ENCODE measurements at regions not wholly inside any gene's neighbourhood (a gene's known extent, or its start where the extent isn't known, plus 50 kb on each side); places are given as distances from the start of the nearest gene placed in this dataset.

DNA sequence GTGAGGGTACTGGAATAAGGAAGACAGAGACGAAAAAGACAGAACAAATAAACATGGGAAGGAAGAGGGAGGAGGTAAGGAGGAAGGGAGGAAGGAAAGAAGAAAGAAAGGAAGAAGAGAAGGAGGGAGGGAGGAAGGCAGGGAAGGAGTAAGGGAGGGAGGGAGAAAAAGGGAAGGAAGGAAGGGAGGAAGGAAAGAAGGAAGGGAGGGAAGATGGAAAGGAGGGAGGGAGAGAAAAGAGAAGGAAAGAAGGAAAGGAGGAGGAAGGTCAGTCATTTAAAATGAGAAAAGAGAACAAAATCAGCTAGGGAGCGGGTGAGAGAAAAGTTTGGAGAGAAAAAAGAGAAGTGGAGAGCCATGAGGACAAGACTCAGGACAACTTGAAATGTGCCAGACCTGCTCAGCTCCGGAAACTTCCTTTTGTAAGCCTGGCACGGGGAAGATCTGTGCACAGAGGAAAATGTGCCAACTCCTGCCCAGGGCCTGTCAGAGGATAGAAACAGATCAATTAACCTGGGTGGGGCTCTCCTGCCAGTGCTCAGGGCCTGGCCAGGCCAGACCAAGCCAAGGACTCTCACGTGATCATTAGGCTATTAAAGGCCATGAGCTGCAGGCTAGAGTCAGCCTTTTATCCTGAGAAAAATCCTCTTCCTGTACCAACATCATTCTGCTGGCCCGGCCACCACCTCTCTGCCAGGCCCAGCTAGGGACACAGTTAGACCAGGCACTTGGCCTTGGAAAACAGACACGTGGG is 50.1 kb upstream of the BCL6 start:
- no peak for DNase-seq (ENCODE audit: low read depth in 2 of 2)
- TF ChIP-seq, protein P1, sequence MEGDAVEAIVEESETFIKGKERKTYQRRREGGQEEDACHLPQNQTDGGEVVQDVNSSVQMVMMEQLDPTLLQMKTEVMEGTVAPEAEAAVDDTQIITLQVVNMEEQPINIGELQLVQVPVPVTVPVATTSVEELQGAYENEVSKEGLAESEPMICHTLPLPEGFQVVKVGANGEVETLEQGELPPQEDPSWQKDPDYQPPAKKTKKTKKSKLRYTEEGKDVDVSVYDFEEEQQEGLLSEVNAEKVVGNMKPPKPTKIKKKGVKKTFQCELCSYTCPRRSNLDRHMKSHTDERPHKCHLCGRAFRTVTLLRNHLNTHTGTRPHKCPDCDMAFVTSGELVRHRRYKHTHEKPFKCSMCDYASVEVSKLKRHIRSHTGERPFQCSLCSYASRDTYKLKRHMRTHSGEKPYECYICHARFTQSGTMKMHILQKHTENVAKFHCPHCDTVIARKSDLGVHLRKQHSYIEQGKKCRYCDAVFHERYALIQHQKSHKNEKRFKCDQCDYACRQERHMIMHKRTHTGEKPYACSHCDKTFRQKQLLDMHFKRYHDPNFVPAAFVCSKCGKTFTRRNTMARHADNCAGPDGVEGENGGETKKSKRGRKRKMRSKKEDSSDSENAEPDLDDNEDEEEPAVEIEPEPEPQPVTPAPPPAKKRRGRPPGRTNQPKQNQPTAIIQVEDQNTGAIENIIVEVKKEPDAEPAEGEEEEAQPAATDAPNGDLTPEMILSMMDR (IDR thresholded peaks at IDR 0.05; ENCODE audit: low read depth, low read length) = no peak
- no peak overlapping the region for H3K4me3 ChIP-seq (replicated peaks in 1 of 2; ENCODE audit: low read depth in 2 of 2, low read length in 2 of 2)

DNA sequence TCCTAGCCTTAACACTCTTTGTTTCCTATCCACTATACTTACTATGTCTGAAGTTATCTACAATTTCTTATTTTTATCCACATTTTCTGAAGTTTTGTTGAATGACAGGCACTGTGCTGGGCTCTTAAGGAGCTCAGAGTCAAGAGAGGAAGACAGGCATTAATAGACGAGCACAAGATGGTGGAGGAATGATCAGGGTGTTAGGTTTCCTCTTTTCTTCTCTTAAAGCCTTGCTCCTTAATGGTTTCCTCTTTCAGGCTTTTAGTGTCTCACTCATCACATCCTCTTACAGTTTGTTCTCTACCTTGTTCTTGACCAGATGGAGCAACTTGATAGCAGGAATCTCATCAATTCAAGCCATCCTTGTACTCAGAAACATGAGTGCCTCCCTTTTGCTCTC is 52.9 kb upstream of the BCL6 start:
- no peak for DNase-seq (ENCODE audit: low read depth in 2 of 2)
- TF ChIP-seq, protein P1 (IDR thresholded peaks at IDR 0.05; ENCODE audit: low read depth, low read length) = no peak
- H3K4me3 ChIP-seq (replicated peaks in 1 of 2; ENCODE audit: low read depth in 2 of 2, low read length in 2 of 2) = no peak overlapping the region

DNA sequence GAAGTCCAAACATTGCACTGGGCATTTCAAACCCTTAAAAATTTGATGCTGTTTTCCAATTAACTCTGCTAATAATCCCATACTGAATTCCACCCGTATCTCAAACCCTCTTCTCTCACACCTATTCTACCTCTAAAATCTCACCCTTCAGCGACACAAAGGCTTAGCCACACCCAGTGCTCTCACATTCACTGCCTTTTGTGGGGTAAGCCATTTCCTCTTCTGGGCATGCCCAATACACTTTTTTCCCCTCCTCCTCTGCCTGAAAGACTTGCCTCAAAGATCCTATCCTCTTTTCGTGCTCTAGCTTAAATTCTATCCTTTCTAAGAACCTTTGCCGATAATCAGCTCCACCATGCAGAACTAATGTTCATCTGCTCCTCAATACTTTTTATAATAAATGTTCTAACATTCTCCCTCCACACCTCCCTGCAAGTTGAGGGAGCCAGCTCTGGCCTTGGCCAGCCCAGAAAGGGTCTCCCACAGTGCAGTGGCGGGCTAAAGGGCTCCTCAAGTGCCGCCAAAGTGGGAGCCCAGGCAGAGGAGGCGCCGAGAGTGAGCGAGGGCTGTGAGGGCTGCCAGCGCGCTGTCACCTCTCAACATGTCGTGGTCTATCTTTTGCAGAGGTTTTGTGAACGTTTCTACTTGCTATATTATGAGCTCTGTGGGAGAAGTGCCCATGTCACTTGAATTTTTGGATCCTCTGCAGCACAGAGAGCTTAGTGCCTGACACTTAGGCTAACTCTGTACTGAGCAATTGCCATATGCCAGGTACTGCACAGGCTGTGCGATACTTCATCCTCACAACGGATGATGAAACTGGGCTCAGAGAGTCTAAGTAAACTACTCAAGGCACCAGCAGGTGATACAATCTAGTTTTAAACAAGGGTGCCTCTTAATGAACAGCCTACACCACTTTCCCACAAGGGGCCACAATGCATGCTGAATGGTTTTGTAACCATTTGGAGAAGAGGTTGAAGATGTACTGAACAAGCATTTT is 53.6 kb upstream of the BCL6 start:
- no peak overlapping the region for H3K4me3 ChIP-seq (replicated peaks in 1 of 2; ENCODE audit: low read depth in 2 of 2, low read length in 2 of 2)
- DNase-seq (ENCODE audit: low read depth in 2 of 2) = no peak
- TF ChIP-seq, protein P1 (IDR thresholded peaks at IDR 0.05; ENCODE audit: low read depth, low read length) = no peak

DNA sequence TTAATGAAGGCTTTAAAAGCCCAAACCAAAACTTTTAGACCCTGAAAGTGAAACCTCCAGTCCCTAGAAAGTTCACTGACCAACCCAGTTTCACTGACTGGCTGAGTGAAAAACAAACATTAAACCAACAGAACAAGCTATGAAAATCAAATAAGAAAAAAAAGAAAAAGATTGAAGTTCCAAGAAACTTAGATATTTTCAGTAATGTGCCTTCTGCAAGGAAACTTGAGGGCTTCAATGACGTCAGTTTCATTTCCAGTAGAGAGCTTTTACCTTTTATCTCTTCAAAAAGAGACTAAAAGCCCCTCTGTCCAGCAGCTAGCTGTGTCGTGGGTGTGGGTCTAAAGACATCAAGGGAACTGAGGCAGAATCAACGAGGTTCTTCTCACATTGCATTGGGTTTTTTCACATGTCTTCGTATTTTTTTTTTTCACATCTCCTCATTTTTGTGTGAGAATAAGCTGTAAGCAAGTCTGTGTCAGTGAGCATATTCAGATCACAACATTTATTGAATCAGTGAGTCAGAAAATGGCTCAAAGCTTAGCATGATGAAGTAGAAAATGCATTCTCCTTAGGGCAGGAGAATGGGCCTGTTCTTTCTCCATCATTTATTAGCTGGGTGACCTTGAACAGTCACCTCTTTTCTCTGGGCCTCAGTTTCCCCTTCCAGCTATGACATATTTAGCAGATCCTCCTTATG is 54.8 kb upstream of the BCL6 start:
- no peak overlapping the region for H3K4me3 ChIP-seq (replicated peaks in 1 of 2; ENCODE audit: low read depth in 2 of 2, low read length in 2 of 2)
- TF ChIP-seq, protein P1 (IDR thresholded peaks at IDR 0.05; ENCODE audit: low read depth, low read length) = no peak
- no peak for DNase-seq (ENCODE audit: low read depth in 2 of 2)

DNA sequence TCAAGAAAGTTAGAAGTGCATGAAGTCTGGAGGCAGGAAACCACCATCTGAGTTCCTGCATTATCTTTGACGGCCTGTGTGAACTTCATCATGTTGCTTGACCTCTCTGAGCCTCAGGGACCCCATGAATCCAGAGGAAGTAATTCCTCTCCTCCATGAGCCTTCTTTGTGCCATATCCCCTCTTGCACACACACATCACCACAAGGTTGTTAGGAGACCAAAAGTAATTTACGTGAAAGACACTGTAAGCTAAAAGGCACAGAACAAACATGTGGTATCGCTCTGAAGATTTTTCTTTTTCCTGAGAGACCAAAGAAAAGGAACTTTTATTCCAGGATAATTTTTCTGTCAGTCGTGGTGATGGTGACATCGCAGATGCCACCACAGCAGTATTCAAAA is 55.9 kb upstream of the BCL6 start:
- TF ChIP-seq, protein P1 (IDR thresholded peaks at IDR 0.05; ENCODE audit: low read depth, low read length) = no peak
- H3K4me3 ChIP-seq (replicated peaks in 1 of 2; ENCODE audit: low read depth in 2 of 2, low read length in 2 of 2) = no peak overlapping the region
- DNase-seq (ENCODE audit: low read depth in 2 of 2) = no peak

DNA sequence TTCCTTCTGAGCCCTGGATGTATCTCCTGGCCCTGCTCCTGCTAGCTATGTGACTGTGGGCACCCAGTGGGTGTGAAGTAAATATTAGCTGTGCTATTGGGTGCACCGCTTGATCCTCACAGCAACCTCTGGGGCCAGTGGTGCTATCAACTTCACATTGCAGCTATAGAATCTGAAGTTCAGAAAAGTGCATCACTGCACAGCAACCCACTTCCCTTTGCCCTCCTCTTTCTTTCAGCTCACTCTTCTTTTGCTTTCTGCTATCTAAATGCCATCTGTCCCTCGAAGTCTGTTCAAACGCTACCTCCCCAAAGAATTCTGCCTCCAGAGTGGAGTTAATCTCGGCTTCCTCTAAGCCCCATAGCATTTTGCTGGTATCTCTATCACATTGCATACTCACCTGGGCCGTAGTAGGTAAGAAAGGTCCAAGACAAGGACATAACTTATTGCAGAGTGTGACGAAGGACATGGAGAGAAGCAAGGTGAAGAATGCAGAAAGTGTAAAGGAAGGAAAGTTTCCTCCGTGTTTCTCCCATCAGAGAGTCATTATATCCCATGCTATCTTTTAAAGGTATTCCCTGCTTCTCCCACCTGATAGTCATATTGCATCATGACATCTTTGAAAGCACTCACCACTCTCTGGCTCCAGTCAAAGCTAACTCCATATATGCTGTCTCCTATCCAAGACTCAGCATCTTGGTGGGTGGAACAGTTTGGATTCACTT is 57.1 kb upstream of the BCL6 start:
- no peak overlapping the region for H3K4me3 ChIP-seq (replicated peaks in 1 of 2; ENCODE audit: low read depth in 2 of 2, low read length in 2 of 2)
- TF ChIP-seq, protein P1 (IDR thresholded peaks at IDR 0.05; ENCODE audit: low read depth, low read length) = no peak
- no peak for DNase-seq (ENCODE audit: low read depth in 2 of 2)

Measured in cardiac fibroblast (primary cell).